ENCODE measurements at regions not wholly inside any gene's neighbourhood (a gene's known extent, or its start where the extent isn't known, plus 50 kb on each side); places are given as distances from the start of the nearest gene placed in this dataset.

DNA sequence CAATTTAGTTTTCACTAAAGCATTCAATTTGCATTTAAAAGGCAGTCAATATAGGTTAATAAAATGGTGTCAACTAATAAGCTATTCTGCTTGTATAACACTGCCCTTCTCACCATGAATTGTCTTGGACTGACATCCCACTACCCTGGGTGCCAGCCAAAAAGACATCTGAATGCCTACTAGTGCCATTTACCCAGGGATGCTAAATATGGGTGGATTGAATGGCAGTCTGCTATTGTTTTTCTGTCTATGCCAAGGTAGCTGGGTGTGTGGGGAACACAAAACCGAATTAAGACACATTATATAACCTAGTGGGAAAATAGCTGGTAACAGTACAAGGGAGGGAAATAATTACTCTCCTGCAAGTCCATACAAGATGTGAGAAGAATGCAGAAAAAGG is 240.0 kb upstream of the CFAP20DC start:
- DNase-seq (ENCODE audit: low read depth), result no peak

GRCh38 chr3:59288951-59289350 is 239.1 kb upstream of the CFAP20DC start:
- DNase-seq (ENCODE audit: low read depth), result no peak

DNA sequence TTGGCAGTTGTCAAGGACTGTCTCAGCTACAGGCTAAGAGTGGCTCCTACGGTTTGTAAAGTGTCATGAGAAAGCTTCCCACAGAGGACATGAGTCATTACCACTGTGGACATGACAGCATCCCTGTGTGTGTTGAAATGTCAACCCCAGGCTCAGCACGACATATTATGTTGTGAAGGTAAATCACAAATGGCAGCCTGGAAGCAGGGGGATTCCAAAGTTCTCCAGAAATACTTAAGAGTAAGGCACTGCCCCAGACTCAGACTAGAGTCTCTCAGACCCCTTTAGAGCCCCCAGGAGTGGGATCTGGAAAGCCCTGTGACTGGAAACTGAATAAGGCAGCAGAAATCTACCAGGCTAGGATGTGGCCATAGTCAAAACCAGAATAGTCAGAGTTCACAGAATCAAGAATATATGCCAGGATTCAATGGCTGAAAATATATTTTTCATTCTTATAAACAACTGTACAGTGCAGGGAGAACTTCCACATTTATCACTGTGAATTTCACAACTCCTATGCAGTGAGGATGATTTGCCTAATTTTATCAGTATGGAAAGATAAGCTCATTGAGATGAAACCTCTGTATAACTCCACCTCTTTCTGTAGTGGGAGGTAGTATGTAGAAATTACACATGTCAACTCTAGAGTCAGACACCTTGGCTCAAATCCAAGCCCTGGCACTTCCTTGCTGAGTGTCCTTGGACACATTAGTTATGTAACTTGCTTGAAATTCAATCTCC is 237.1 kb upstream of the CFAP20DC start:
- DNase-seq (ENCODE audit: low read depth), result no peak

- DNase-seq (ENCODE audit: low read depth), result no peak
Measured at GRCh38 chr3:59285560-59285959, 235.7 kb upstream of the CFAP20DC start.

DNA sequence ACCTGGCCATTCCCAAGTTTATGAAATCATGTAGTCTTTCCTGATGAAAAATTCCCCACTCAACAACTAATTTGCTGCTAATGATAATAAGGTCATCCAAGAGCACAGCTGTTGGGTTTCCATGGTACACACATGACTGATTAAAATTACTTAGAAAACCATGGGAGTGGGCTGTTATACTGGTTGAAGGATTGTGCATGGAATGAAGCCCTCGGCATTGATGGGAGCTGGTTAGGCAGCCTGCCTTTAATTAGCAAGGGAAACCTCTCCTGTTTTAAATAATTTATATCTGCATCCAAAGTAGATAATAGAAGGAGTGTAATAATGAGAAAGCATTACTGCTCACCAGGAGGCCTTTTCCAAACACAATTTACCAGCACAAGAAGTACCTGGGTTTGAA is 235.1 kb upstream of the CFAP20DC start:
- DNase-seq (ENCODE audit: low read depth), result no peak

- no peak for DNase-seq (ENCODE audit: low read depth)
Measured at GRCh38 chr3:59280113-59280512, 230.3 kb upstream of the CFAP20DC start.

DNA sequence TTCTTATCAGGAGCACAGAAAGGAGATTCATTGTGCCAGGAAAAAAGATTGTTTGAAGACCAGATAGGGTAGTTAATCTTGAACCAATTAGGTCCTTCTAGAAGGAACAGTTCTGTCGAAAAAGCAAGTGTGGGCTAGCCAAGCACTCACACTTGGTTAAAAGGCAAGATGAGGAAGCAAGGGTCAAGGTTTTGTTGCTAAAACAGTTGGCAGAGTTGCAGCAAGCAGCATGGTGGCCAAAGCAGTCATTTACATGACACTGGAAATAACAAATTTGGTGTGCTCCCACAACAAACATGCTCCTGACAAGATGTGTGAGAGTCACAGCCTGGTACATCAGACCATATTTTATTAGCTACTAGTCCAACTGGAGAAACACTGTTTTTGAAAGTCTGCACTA is 228.0 kb upstream of the CFAP20DC start:
- DNase-seq (ENCODE audit: low read depth), result no peak

GRCh38 chr3:59277201-59277600 is 227.4 kb upstream of the CFAP20DC start:
- DNase-seq (ENCODE audit: low read depth), result no peak

GRCh38 chr3:59273976-59274375 is 224.2 kb upstream of the CFAP20DC start:
- DNase-seq (ENCODE audit: low read depth), result peak; percentile 15

DNA sequence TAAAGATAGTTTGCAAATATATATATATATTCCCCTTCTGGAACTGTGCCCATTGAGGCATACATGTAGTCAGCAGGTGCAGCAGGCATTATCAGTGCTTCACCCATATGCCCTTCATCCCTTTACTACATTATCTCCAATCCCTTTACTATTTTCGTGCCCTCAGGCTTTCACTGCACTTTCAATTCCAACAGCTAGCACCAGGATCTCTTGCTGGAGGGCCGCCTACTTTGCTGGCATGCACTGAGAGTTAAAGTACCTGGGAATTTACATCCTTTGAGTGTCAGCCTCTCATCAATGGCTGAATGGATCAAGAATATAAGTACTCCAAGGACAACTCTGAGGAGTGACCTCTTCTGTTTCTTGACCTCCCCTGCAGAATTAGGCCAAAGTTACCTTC is 222.1 kb upstream of the CFAP20DC start:
- DNase-seq (ENCODE audit: low read depth), result no peak

- DNase-seq (ENCODE audit: low read depth), result no peak
Measured at GRCh38 chr3:59270921-59271320, 221.1 kb upstream of the CFAP20DC start.

GRCh38 chr3:59270209-59270608 is 220.4 kb upstream of the CFAP20DC start:
- no peak for DNase-seq (ENCODE audit: low read depth)

DNA sequence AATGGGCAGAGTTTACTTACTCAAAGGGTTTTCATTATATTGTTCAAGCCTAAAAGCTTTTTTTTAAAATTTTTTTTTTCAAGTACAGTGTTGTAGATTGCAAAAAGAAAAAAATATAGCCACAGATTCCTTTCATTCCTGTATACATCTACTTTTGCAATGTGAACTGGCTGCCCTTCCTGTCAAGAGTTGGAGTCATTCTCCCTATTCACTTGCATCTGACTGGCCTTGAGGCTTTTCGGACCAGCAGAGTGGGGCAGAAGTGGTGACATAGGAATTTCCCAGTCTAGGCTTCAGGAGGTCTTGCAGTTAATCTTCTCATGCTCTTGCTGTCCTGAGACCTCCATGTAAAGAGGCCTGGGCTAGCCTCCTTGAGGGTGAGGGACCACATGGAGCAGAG is 218.3 kb upstream of the CFAP20DC start:
- DNase-seq (ENCODE audit: low read depth), result no peak

- no peak for DNase-seq (ENCODE audit: low read depth)
Measured at GRCh38 chr3:59267021-59267420, 217.2 kb upstream of the CFAP20DC start.

DNA sequence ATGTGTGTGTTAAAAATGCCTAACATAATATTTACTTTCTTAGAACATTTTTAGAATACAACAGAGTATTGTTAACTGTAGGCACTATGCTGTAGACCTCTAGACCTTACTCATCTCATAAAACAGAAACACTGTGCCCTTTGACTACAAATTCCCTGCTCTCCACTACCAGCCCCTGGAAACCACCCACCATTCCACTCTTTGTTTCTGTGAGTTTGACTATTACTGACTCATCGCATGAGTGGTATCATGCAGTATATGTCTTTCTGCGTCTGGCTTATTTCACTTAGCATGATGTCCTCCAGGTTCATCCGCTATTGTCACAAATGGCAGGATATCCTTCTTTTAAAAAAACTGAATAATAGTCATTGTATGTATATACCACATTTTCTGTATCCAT is 216.7 kb upstream of the CFAP20DC start:
- no peak for DNase-seq (ENCODE audit: low read depth)

DNA sequence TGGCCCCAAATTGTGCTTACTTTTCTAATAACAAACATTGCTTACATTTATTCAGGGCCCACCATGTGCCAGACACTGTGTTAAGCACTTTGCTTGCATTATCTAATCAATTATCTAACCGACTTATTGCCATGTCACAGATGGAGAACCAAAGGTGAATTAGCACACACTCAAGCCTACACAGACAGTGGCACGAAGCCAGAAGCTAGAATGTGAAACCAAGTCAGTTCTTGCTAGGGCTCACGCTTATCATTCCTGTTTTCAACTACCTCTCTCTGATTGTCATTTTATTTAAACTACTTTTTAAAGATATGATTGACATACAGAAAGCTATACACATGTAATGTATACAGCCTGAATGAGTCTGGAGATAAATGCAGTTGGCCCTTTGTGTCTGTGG is 215.7 kb upstream of the CFAP20DC start:
- DNase-seq (ENCODE audit: low read depth), result no peak

DNA sequence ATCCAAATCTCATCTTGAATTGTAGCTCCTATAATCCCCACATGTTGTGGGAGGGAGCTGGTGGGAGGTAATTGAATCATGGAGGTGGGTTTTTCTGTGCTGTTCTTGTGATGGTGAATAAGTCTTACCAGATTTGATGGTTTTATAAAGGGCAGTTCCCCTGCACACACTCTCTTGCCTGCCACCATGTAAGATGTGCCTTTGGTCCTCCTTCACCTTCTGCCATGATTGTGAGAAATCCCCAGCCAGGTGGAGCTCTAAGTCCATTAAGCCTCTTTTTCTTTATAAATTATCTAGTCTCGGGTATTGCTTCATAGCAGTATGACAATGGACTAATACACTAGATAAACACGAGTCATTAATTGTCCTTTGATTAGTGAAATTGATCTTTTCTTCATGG is 214.5 kb upstream of the CFAP20DC start:
- DNase-seq (ENCODE audit: low read depth), result no peak

GRCh38 chr3:59263152-59263551 is 213.3 kb upstream of the CFAP20DC start:
- DNase-seq (ENCODE audit: low read depth), result no peak

DNA sequence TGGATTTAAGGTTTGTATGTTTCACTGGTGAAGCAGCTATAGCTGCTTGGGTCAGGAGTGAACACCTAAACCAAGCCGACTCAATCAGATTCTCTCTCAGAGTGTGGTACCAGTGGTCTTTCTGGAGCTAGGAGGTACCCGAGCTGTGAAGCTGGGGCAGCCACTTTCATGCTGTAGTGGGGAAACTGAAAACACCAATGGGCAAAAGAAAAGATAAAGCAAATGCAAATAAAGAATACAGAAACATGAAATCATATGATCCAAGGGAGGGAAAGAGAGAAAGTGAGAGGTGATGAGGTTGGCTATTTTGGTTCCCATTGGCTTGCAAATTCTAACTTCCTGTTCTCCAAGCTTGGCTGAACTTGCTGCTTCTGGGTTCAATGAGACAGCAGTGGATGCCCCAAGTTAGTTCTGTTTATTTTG is 212.3 kb upstream of the CFAP20DC start:
- DNase-seq (ENCODE audit: low read depth), result no peak

DNA sequence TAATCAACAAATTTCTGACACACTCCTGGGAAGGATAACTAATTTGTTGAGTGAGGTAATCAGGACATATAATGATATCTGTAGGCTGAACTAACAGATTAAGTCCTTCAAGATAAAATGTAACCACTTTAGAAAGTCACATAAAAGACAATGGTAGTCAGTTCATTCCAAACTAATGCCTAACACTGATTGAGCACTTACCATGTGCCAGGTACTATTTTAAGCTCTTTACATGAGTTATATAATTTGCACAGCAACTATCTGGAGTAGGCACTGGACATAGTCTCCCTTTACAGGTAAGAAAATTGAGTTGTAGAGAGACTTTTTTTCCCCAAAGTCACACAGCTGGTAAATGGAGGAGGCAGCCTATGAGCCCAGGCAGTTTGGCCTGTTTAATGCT is 211.2 kb upstream of the CFAP20DC start:
- DNase-seq (ENCODE audit: low read depth), result no peak

GRCh38 chr3:59258550-59259260 is 208.9 kb upstream of the CFAP20DC start:
- DNase-seq (ENCODE audit: low read depth), result no peak

- no peak for DNase-seq (ENCODE audit: low read depth)
Measured at GRCh38 chr3:59257506-59257905, 207.7 kb upstream of the CFAP20DC start.

DNA sequence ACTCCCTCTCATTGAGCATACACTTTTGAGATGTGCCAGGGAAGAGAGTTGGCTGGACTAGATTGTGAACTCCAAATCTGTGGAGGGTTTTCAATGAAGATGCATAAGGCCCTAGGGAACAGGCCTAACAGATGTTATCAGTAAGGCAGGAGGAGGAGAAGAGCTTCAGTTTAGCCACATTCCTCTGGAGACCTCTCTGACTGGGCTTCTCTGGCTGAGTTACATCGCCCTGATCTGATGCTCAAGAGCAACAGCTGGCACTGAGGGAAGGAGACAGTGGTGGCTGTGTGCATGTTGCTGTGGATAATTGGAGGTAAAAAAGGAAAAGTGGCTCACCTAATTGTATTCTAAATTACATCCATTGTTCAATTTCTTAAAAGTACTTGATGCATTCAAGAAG is 206.4 kb upstream of the CFAP20DC start:
- no peak for DNase-seq (ENCODE audit: low read depth)

GRCh38 chr3:59254976-59255375 is 205.2 kb upstream of the CFAP20DC start:
- no peak for DNase-seq (ENCODE audit: low read depth)
